Osteocyte (in vitro differentiated cells): ENCODE measurements at regions not wholly inside any gene's neighbourhood (a gene's known extent, or its start where the extent isn't known, plus 50 kb on each side); places are given as distances from the start of the nearest gene placed in this dataset.
"Not testable (repeated sequence)": the region's sequence is repeated elsewhere in the genome, so short reads cannot be mapped to it uniquely, and the experiment has no call there.

Experiments used
- DNase-seq: peaks from one replicate; pipeline ENCODE4 v3.0.0; 2021; ENCODE audit warnings: mixed read lengths; ENCODE audit not compliant: unreplicated experiment; ENCODE audit errors: extremely low spot score
- H3K27ac Mint-ChIP-seq: one replicate; pipeline ENCODE4 v1.8.0; 2021; ENCODE audit warnings: mild to moderate bottlenecking, mixed read lengths; ENCODE audit not compliant: unreplicated experiment
- H3K27me3 Mint-ChIP-seq: one replicate; pipeline ENCODE4 v1.8.0; 2021; ENCODE audit warnings: mixed read lengths; ENCODE audit not compliant: unreplicated experiment
- H3K36me3 Mint-ChIP-seq: one replicate; pipeline ENCODE4 v1.8.0; 2021; ENCODE audit warnings: mixed read lengths; ENCODE audit not compliant: unreplicated experiment
- H3K4me1 Mint-ChIP-seq: one replicate; pipeline ENCODE4 v1.8.0; 2021; ENCODE audit warnings: mixed read lengths; ENCODE audit not compliant: unreplicated experiment
- H3K4me3 Mint-ChIP-seq: one replicate; pipeline ENCODE4 v1.8.0; 2021; ENCODE audit warnings: mild to moderate bottlenecking, moderate library complexity, mixed read lengths; ENCODE audit not compliant: unreplicated experiment
- H3K9me3 Mint-ChIP-seq: one replicate; pipeline ENCODE4 v1.8.0; 2021; ENCODE audit warnings: mixed read lengths; ENCODE audit not compliant: unreplicated experiment
- TF ChIP-seq, protein P1 (sequence below): fragments of 200-600 bp; sonication (generic); IDR thresholded peaks from 2 replicates; pipeline ENCODE4 v1.5.0; 2021; ENCODE audit warnings: antibody characterized with exemption, mild to moderate bottlenecking, moderate library complexity

DNA sequence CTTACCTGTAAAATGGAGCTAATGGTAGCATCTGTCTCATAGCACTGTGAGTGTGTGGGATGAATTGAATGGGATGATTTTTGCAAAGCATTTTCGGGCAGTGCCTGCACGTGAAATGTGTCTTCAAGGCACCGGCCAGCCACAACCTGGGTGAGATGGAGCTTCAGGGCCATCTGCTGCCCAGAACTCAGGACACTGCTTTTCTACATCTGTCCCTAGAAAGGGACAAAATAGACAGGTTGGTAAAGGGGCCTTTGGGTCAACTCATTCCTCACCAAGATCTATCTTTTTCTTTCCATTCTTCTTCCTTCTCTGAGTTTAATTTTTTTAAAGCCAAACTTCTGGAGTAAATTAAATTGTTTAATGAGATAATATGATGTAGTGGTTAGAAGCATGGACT lies 106.5 kb downstream of the UTP18 start:
- H3K36me3 Mint-ChIP-seq, result no peaks in the 10 kb centered on the region
- H3K27ac Mint-ChIP-seq, result no peak overlapping the region
- no peak overlapping the region for H3K4me3 Mint-ChIP-seq
- peaks cover 3% of the 10 kb centered on the region for H3K27me3 Mint-ChIP-seq
- H3K9me3 Mint-ChIP-seq, result no peaks in the 10 kb centered on the region
- TF ChIP-seq, protein P1, sequence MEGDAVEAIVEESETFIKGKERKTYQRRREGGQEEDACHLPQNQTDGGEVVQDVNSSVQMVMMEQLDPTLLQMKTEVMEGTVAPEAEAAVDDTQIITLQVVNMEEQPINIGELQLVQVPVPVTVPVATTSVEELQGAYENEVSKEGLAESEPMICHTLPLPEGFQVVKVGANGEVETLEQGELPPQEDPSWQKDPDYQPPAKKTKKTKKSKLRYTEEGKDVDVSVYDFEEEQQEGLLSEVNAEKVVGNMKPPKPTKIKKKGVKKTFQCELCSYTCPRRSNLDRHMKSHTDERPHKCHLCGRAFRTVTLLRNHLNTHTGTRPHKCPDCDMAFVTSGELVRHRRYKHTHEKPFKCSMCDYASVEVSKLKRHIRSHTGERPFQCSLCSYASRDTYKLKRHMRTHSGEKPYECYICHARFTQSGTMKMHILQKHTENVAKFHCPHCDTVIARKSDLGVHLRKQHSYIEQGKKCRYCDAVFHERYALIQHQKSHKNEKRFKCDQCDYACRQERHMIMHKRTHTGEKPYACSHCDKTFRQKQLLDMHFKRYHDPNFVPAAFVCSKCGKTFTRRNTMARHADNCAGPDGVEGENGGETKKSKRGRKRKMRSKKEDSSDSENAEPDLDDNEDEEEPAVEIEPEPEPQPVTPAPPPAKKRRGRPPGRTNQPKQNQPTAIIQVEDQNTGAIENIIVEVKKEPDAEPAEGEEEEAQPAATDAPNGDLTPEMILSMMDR, result no peak
- no peak for DNase-seq
- peaks cover 3% of the 10 kb centered on the region for H3K4me1 Mint-ChIP-seq

DNA sequence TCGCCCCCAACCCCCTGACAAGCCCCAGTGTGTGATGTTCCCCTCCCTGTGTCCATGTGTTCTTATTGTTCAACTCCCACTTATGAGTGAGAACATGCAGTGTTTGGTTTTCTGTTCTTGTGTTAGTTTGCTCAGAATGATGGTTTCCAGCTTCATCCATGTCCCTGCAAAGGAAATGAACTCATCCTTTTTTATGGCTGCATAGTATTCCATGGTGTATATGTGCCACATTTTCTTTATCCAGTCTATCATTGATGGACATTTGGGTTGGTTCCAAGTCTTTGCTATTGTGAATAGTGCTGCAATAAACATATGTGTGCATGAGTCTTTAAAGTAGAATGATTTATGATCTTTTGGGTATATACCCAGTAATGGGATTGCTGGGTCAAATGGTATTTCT lies 107.5 kb downstream of the UTP18 start:
- H3K4me1 Mint-ChIP-seq, H3K36me3 Mint-ChIP-seq, H3K27ac Mint-ChIP-seq, H3K27me3 Mint-ChIP-seq, H3K9me3 Mint-ChIP-seq, H3K4me3 Mint-ChIP-seq, DNase-seq: not testable (repeated sequence)

DNA sequence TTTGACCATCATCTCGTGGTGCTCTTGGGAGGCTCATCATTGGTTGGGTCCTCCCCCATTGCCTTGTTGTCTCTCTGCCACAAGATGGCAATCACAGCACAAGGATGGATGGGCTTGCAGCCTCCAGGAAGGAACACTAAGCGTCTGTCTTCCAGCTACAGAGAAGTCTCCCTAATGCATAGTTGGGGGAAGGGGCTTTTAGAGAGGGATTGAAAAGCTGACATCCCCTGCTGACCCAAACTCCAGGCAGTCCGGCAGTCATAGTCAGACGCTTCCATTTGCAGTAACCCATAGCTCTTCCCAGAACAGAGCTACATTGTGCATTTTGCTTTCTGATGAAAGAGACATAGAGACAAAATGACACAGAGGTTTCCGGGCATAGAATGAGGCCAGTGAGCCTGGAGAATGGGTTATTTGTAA lies 111.4 kb downstream of the UTP18 start:
- Mint-ChIP-seq H3K27ac (peak overlapping the region; percentile 73), H3K27me3 (peaks cover 6% of the 10 kb centered on the region), H3K9me3 (no peaks in the 10 kb centered on the region), H3K4me1 (peaks cover 7% of the 10 kb centered on the region), H3K4me3 (peak overlapping the region; percentile 51), H3K36me3 (no peaks in the 10 kb centered on the region)
- no peak for DNase-seq
- TF ChIP-seq, protein P1, result peak; percentile 64

DNA sequence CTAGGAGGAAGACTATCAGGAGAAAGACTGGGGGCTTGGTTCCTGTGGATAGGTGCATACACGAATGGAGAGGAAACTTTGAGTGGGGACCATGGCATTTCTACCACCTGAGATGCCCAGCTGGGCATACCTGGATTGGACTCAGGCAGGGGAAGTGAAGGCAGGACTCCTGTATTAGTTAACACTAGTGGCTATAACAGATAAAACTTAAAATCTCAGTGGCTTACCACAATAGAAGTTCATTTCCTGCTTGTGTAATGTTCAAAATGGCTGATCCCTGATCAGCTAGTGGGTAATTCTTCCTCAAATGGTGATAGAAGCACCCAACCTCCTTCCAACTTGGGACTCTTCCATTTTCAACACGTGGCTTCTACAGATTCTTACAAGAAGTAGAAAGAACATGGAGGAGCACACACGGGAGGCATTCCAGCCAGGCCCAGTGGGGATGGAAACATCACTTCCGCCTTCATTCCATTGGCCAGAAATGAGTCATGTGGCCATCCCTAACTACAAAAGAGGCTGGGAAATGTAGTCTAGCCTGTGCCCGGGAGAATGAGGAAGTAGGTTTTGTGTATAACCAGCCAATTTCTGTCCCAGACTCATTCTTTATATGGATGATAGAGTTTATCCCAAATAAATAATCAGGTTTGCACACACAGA lies 112.1 kb downstream of the UTP18 start:
- Mint-ChIP-seq H3K36me3 (no peaks in the 10 kb centered on the region), H3K9me3 (no peaks in the 10 kb centered on the region), H3K4me3 (peak overlapping the region; percentile 51), H3K27me3 (peaks cover 7% of the 10 kb centered on the region), H3K27ac (peak overlapping the region; percentile 73), H3K4me1 (peaks cover 7% of the 10 kb centered on the region)
- TF ChIP-seq, protein P1, result no peak
- no peak for DNase-seq

DNA sequence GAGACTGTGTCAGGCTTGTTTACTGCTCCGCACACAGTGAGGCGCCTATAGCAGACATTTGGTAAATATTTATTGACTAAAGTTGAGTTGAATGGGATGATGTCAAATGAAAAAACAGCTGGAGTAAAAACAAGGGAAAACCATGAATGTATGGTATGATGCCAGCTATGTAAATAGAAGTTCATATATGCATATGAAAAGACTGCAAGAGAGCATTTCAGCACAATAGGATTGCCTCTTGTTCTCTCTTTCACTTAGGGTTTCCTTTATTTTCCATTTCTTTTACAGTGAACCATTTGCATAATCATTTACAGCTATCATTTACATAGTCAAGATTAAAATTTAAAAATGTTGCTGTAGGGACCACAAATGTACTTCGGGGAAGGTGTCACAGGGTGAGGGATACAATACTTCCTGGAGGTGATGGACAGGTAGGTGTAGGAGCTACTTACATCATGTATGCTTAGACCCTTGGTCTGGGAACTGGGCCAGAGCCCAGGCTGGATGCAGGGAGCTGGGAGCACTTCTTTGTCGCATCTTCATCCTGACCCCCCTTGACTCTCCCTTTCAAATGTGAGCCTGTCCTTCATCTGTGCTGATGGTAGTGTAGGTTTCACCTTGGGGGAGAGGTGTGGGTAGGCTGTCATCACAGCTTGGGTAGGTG lies 113.3 kb downstream of the UTP18 start:
- H3K4me3 Mint-ChIP-seq, result no peak overlapping the region
- TF ChIP-seq, protein P1, result no peak
- H3K27ac Mint-ChIP-seq, result no peak overlapping the region
- DNase-seq, result no peak
- no peaks in the 10 kb centered on the region for H3K9me3 Mint-ChIP-seq
- peaks cover 7% of the 10 kb centered on the region for H3K4me1 Mint-ChIP-seq
- peaks cover 7% of the 10 kb centered on the region for H3K27me3 Mint-ChIP-seq
- no peaks in the 10 kb centered on the region for H3K36me3 Mint-ChIP-seq
